Stimulated activated CD4-positive, alpha-beta T cell treated with anti-CD3 and anti-CD28 coated beads, Interleukin-4, amount 100 ng/mL, for 24 hours (primary cell): ENCODE measurements at regions not wholly inside any gene's neighbourhood (a gene's known extent, or its start where the extent isn't known, plus 50 kb on each side); places are given as distances from the start of the nearest gene placed in this dataset.
"Not testable (repeated sequence)": the region's sequence is repeated elsewhere in the genome, so short reads cannot be mapped to it uniquely, and the experiment has no call there.

ENCODE experiments used
- DNase-seq: peaks from one replicate; pipeline ENCODE4 v3.0.0-alpha.2; 2020

- no peak for DNase-seq
These were observed 126.0 kb upstream of the CADM1 start for GRCh38 chr11:115630214-115630613.

- DNase-seq: no peak
These were observed 125.3 kb upstream of the CADM1 start for GRCh38 chr11:115629456-115630015.

GRCh38 chr11:115627666-115628460 is 123.6 kb upstream of the CADM1 start:
- no peak for DNase-seq

GRCh38 chr11:115627071-115627470 is 122.9 kb upstream of the CADM1 start:
- DNase-seq: no peak

- DNase-seq: no peak
These were observed 122.2 kb upstream of the CADM1 start for GRCh38 chr11:115626414-115626813.

GRCh38 chr11:115625502-115625901 is 121.3 kb upstream of the CADM1 start:
- no peak for DNase-seq

GRCh38 chr11:115624065-115624464 is 119.8 kb upstream of the CADM1 start:
- DNase-seq: no peak

GRCh38 chr11:115623021-115623451 is 118.8 kb upstream of the CADM1 start:
- DNase-seq: no peak

GRCh38 chr11:115618428-115618827 is 114.2 kb upstream of the CADM1 start:
- no peak for DNase-seq

GRCh38 chr11:115617767-115618166 is 113.6 kb upstream of the CADM1 start:
- no peak for DNase-seq

- no peak for DNase-seq
These were observed 112.8 kb upstream of the CADM1 start for GRCh38 chr11:115616971-115617370.

GRCh38 chr11:115613986-115614632 is 109.9 kb upstream of the CADM1 start:
- no peak for DNase-seq

GRCh38 chr11:115613004-115613403 is 108.8 kb upstream of the CADM1 start:
- DNase-seq: no peak

- no peak for DNase-seq
These were observed 108.0 kb upstream of the CADM1 start for GRCh38 chr11:115612046-115612730.

GRCh38 chr11:115611343-115611742 is 107.1 kb upstream of the CADM1 start:
- DNase-seq: no peak

- no peak for DNase-seq
These were observed 106.7 kb upstream of the CADM1 start for GRCh38 chr11:115610908-115611307.

GRCh38 chr11:115610234-115610633 is 106.0 kb upstream of the CADM1 start:
- DNase-seq: not testable (repeated sequence)

GRCh38 chr11:115608976-115609375 is 104.8 kb upstream of the CADM1 start:
- DNase-seq: no peak

- no peak for DNase-seq
These were observed 103.5 kb upstream of the CADM1 start for GRCh38 chr11:115607621-115608221.

- DNase-seq: no peak
These were observed 102.4 kb upstream of the CADM1 start for GRCh38 chr11:115606498-115607220.

- DNase-seq: no peak
These were observed 101.8 kb upstream of the CADM1 start for GRCh38 chr11:115605871-115606497.

GRCh38 chr11:115605397-115605796 is 101.2 kb upstream of the CADM1 start:
- not testable (repeated sequence) for DNase-seq
